Trophoblast cell (in vitro differentiated cells and primary cell): ENCODE measurements at regions not wholly inside any gene's neighbourhood (a gene's known extent, or its start where the extent isn't known, plus 50 kb on each side); places are given as distances from the start of the nearest gene placed in this dataset.

ENCODE experiments used
- DNase-seq, 2 donors: peaks; one replicate each; pipeline ENCODE4 v3.0.0-alpha.2; 2016
- H2AFZ ChIP-seq: 2 replicates; pipeline ENCODE4 v1.6.1; 2013; ENCODE audit warnings: low read length, moderate library complexity, mild to moderate bottlenecking; ENCODE audit not compliant: insufficient read depth, poor library complexity
- H2AK5ac ChIP-seq: 2 replicates; pipeline ENCODE4 v1.6.1; 2013; ENCODE audit warnings: mild to moderate bottlenecking, low read length
- H2BK120ac ChIP-seq: 2 replicates; pipeline ENCODE4 v1.6.1; 2013; ENCODE audit warnings: low read length, mild to moderate bottlenecking, moderate library complexity; ENCODE audit not compliant: insufficient read depth, poor library complexity
- H2BK12ac ChIP-seq: 2 replicates; pipeline ENCODE4 v1.6.1; 2013; ENCODE audit warnings: mild to moderate bottlenecking, low read length, moderate library complexity
- H2BK5ac ChIP-seq: 2 replicates; pipeline ENCODE4 v1.6.1; 2013; ENCODE audit warnings: low read length, low read depth, moderate library complexity, mild to moderate bottlenecking; ENCODE audit not compliant: poor library complexity
- H3K14ac ChIP-seq: 2 replicates; pipeline ENCODE4 v1.6.1; 2013; ENCODE audit warnings: mild to moderate bottlenecking, low read length
- H3K18ac ChIP-seq: 2 replicates; pipeline ENCODE4 v1.6.1; 2013; ENCODE audit warnings: mild to moderate bottlenecking, low read length
- H3K23ac ChIP-seq: 2 replicates; pipeline ENCODE4 v1.6.1; 2013; ENCODE audit warnings: low read length
- H3K27ac ChIP-seq: 2 replicates; pipeline ENCODE4 v1.5.1; 2013; ENCODE audit warnings: low read depth, mild to moderate bottlenecking, inconsistent platforms, low read length, moderate library complexity
- H3K27me3 ChIP-seq: 2 replicates; pipeline ENCODE4 v1.6.1; 2013; ENCODE audit warnings: inconsistent platforms, mild to moderate bottlenecking, low read length, moderate library complexity; ENCODE audit not compliant: insufficient read depth
- H3K36me3 ChIP-seq, 2 experiments: 1 replicate in 1 of 2; 2 replicates in 1 of 2; pipeline ENCODE4 v1.6.1; 2013; ENCODE audit warnings: low read length in 2 of 2, mild to moderate bottlenecking in 2 of 2, moderate library complexity in 1 of 2; ENCODE audit not compliant: insufficient read depth in 2 of 2, control insufficient read depth in 1 of 2
- H3K4ac ChIP-seq: 2 replicates; pipeline ENCODE4 v1.6.1; 2013; ENCODE audit warnings: low read depth, mild to moderate bottlenecking, low read length, moderate library complexity
- H3K4me1 ChIP-seq, 2 experiments: 1 replicate in 1 of 2; 2 replicates in 1 of 2; pipeline ENCODE4 v1.6.1; 2013; ENCODE audit warnings: low read length in 2 of 2, mild to moderate bottlenecking in 2 of 2, moderate library complexity in 1 of 2; ENCODE audit not compliant: insufficient read depth in 2 of 2, control insufficient read depth in 1 of 2
- H3K4me2 ChIP-seq: 2 replicates; pipeline ENCODE4 v1.6.1; 2013; ENCODE audit warnings: inconsistent platforms, mild to moderate bottlenecking, low read length, moderate library complexity
- H3K4me3 ChIP-seq: 2 replicates; pipeline ENCODE4 v1.5.1; 2013; ENCODE audit warnings: mild to moderate bottlenecking, low read depth, low read length, inconsistent platforms
- H3K79me1 ChIP-seq: one replicate; pipeline ENCODE4 v1.6.1; 2013; ENCODE audit warnings: low read length
- H3K79me2 ChIP-seq: 2 replicates; pipeline ENCODE4 v1.6.1; 2013; ENCODE audit warnings: low read length, mild to moderate bottlenecking; ENCODE audit not compliant: control insufficient read depth, insufficient read depth, poor library complexity
- H3K9ac ChIP-seq: 2 replicates; pipeline ENCODE4 v1.6.1; 2013; ENCODE audit warnings: mild to moderate bottlenecking, low read length
- H3K9me3 ChIP-seq: 2 replicates; pipeline ENCODE4 v1.6.1; 2013; ENCODE audit warnings: low read depth, mild to moderate bottlenecking, control low read depth, inconsistent platforms, low read length; ENCODE audit not compliant: insufficient read depth
- H4K12ac ChIP-seq: 2 replicates; pipeline ENCODE4 v1.6.1; 2013; ENCODE audit warnings: low read depth, mild to moderate bottlenecking, low read length, moderate library complexity
- H4K8ac ChIP-seq: 2 replicates; pipeline ENCODE4 v1.6.1; 2013; ENCODE audit warnings: low read depth, mild to moderate bottlenecking, low read length, moderate library complexity
- H4K91ac ChIP-seq: one replicate; pipeline ENCODE4 v1.6.1; 2013; ENCODE audit warnings: low read depth, mild to moderate bottlenecking, low read length, moderate library complexity
- WGBS: extraction: QIAGEN DNeasy Blood & Tissue Kit; methylation state at CpG from one replicate; pipeline ENCODE4 v1.1.7; 2013; ENCODE audit warnings: missing lambda C conversion rate; ENCODE audit not compliant: insufficient read length, insufficient coverage; ENCODE audit errors: extremely low coverage; 5-methylcytosine and 5-hydroxymethylcytosine counted together

DNA sequence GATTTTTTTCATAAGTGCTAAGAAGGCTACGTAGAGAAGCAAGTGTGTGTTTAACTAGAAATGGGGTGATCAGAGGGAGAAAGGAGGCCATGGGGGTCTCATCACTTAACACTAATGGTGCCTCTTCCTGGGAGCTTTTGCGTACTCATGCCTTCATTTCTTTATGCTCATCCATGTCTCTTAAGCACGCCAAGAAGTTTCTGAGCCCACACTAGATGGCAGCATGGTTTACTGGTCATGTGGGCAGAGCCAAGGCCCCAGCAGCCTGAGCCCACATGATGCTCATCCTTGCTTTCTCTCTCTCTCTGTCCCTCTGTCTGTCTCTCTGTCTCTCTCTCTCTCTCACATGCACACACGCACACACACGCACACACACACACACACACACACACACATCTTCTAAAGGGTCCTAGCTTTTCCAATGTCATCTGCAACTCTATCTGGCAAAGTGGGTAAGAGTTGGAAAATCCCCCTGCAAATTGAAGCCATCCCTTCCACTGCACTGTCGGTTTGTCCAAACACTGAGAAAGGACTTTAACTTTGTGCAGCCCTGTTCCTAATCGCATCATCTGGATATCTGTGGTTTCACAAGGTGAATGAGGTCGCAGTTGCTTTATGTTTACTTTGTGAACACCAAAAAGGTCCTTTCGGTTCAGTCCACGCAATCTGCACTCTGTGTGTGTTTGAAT is 137.1 kb upstream of the CCDC68 start:
- no peak overlapping the region for H3K23ac ChIP-seq
- peak overlapping the region; percentile 80 for H4K8ac ChIP-seq
- no peaks in the 10 kb centered on the region for H3K9me3 ChIP-seq
- no peak overlapping the region for H3K4me2 ChIP-seq
- H3K36me3 ChIP-seq, result no peaks in the 10 kb centered on the region
- H2AFZ ChIP-seq, result no peak overlapping the region
- no peak overlapping the region for H3K18ac ChIP-seq
- H2BK5ac ChIP-seq, result peak overlapping the region; percentile 31
- no CpG with 5 or more reads among the region's 10 CpGs for WGBS
- no peak overlapping the region for H2AK5ac ChIP-seq
- H3K27ac ChIP-seq, result peak overlapping the region; percentile 94
- peaks cover 7 to 13% of the 10 kb centered on the region in 2 experiments for H3K4me1 ChIP-seq
- no peaks in the 10 kb centered on the region for H3K27me3 ChIP-seq
- peak in 1 of 2 donors; percentile 46 for DNase-seq
- H4K12ac ChIP-seq, result no peak overlapping the region
- no peak overlapping the region for H3K4me3 ChIP-seq
- H3K4ac ChIP-seq, result no peak overlapping the region
- H3K79me2 ChIP-seq, result no peaks in the 10 kb centered on the region
- peak overlapping the region; percentile 7 for H3K14ac ChIP-seq
- H2BK120ac ChIP-seq, result peak overlapping the region; percentile 21
- H2BK12ac ChIP-seq, result peak overlapping the region; percentile 97
- H3K79me1 ChIP-seq, result peaks cover 21% of the 10 kb centered on the region
- H3K9ac ChIP-seq, result no peak overlapping the region
- peak overlapping the region; percentile 93 for H4K91ac ChIP-seq

DNA sequence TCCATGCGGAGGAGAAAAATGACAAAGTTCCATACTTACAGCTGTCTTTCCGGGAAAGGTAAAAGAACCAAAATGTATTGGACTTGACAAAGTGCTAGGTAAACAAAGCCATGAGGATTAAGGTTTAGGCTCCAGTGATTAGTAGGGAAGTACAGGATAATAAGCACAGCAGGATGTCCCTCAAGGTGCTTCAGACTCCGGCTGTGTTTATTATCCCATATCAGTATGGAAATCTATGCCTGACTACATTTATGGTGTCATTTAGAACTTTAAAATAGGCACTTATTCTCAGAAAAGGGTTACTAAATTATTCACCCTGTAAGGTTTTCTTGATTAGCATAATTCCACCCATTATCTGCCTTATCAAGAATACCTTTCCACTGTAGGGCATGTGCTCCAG is 136.3 kb upstream of the CCDC68 start:
- WGBS, result no CpG with 5 or more reads among the region's 3 CpGs
- Histone ChIP-seq H4K91ac (no peak overlapping the region), H3K4me1 (peaks cover 7 to 13% of the 10 kb centered on the region in 2 experiments), H2AFZ (no peak overlapping the region), H3K36me3 (no peaks in the 10 kb centered on the region), H3K79me2 (no peaks in the 10 kb centered on the region), H2BK12ac (no peak overlapping the region), H3K4me2 (no peak overlapping the region), H3K79me1 (peaks cover 21% of the 10 kb centered on the region), H3K27ac (no peak overlapping the region), H3K18ac (no peak overlapping the region), H4K12ac (no peak overlapping the region), H2BK120ac (no peak overlapping the region), H3K4ac (no peak overlapping the region), H4K8ac (no peak overlapping the region), H3K23ac (no peak overlapping the region), H3K27me3 (no peaks in the 10 kb centered on the region), H3K9ac (no peak overlapping the region), H3K14ac (no peak overlapping the region), H3K9me3 (no peaks in the 10 kb centered on the region), H2BK5ac (no peak overlapping the region), H3K4me3 (no peak overlapping the region), H2AK5ac (no peak overlapping the region)
- DNase-seq, result no peak

DNA sequence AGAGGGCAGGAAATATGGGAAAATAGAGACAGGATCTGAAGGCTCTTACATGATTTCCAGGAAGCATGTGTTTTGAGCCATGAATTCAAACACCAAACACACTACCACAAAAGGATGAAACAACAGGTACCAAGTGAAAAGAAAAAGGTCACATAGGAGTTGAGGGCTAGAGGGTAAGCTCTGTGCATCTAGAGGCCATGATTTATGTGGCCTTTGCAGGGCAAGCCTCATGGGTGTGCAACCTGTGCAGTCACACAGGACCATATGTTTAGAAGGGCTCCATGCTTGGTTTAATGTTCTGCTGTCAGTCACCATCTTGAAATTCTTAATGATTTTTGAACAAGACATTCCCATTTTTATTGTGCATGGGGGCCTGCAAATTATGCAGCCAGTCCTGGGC is 134.5 kb upstream of the CCDC68 start:
- H3K4me1 ChIP-seq, result peaks cover 7 to 13% of the 10 kb centered on the region in 2 experiments
- H3K4me2 ChIP-seq, result no peak overlapping the region
- no peak overlapping the region for H3K9ac ChIP-seq
- no peaks in the 10 kb centered on the region for H3K9me3 ChIP-seq
- H2BK5ac ChIP-seq, result no peak overlapping the region
- H3K14ac ChIP-seq, result no peak overlapping the region
- H2AFZ ChIP-seq, result no peak overlapping the region
- no peak overlapping the region for H3K27ac ChIP-seq
- no peaks in the 10 kb centered on the region for H3K79me2 ChIP-seq
- H3K27me3 ChIP-seq, result no peaks in the 10 kb centered on the region
- DNase-seq, result no peak
- peak overlapping the region; percentile 1 for H4K91ac ChIP-seq
- no peak overlapping the region for H2BK120ac ChIP-seq
- H3K23ac ChIP-seq, result no peak overlapping the region
- no peak overlapping the region for H2AK5ac ChIP-seq
- no peak overlapping the region for H3K18ac ChIP-seq
- H4K12ac ChIP-seq, result no peak overlapping the region
- no peaks in the 10 kb centered on the region for H3K36me3 ChIP-seq
- H2BK12ac ChIP-seq, result no peak overlapping the region
- no peak overlapping the region for H4K8ac ChIP-seq
- no peak overlapping the region for H3K4me3 ChIP-seq
- peaks cover 13% of the 10 kb centered on the region for H3K79me1 ChIP-seq
- H3K4ac ChIP-seq, result no peak overlapping the region

DNA sequence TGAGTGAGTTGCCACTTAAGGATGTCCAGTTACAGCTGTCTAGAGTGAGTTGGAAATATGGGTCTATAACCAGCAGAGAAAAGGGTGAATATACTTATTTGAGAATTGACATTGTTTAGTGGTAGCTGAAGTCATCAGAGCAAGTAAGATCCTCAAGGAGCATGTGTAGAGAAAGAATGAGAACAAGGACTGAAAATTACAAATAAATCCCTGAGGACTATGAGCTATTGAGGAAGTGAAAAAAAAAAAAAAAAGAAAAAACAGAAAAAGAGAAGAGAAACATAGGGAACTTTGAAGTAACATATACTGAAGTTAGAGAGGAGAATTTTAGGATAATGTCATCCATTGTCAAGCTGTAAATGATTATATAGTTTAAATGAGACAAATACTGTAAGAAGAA is 134.0 kb upstream of the CCDC68 start:
- H3K27me3 ChIP-seq, result no peaks in the 10 kb centered on the region
- no peak overlapping the region for H2AK5ac ChIP-seq
- no peak overlapping the region for H3K18ac ChIP-seq
- no peak overlapping the region for H4K91ac ChIP-seq
- H3K9ac ChIP-seq, result no peak overlapping the region
- no peaks in the 10 kb centered on the region for H3K9me3 ChIP-seq
- no peak overlapping the region for H3K23ac ChIP-seq
- no peak overlapping the region for H3K4me2 ChIP-seq
- peaks cover 13% of the 10 kb centered on the region for H3K79me1 ChIP-seq
- H3K14ac ChIP-seq, result no peak overlapping the region
- DNase-seq, result no peak
- no peak overlapping the region for H3K4me3 ChIP-seq
- H3K4ac ChIP-seq, result no peak overlapping the region
- no peak overlapping the region for H2AFZ ChIP-seq
- H3K4me1 ChIP-seq, result peaks cover 7 to 12% of the 10 kb centered on the region in 2 experiments
- H3K79me2 ChIP-seq, result no peaks in the 10 kb centered on the region
- H4K8ac ChIP-seq, result no peak overlapping the region
- no peak overlapping the region for H3K27ac ChIP-seq
- no peak overlapping the region for H2BK12ac ChIP-seq
- H2BK120ac ChIP-seq, result no peak overlapping the region
- no peak overlapping the region for H4K12ac ChIP-seq
- H3K36me3 ChIP-seq, result no peaks in the 10 kb centered on the region
- no peak overlapping the region for H2BK5ac ChIP-seq
